Stimulated activated CD8-positive, alpha-beta memory T cell treated with anti-CD3 and anti-CD28 coated beads, Interleukin-15, amount 100 ng/mL, for 4 hours (primary cell): ENCODE measurements at regions not wholly inside any gene's neighbourhood (a gene's known extent, or its start where the extent isn't known, plus 50 kb on each side); places are given as distances from the start of the nearest gene placed in this dataset.

Experiments used
- DNase-seq, 2 donors: peaks; one replicate each; pipeline ENCODE4 v3.0.0-alpha.2; 2020; ENCODE audit warnings: low read depth in 2 of 2

- DNase-seq: no peak
Observed at GRCh38 chr3:102529452-102529851, 94.6 kb downstream of the ZPLD1 start.

GRCh38 chr3:102530415-102531181 is 95.8 kb downstream of the ZPLD1 start:
- DNase-seq: no peak

GRCh38 chr3:102531686-102532085 is 96.9 kb downstream of the ZPLD1 start:
- no peak for DNase-seq

- DNase-seq: no peak
Observed at GRCh38 chr3:102532901-102533300, 98.1 kb downstream of the ZPLD1 start.

GRCh38 chr3:102533784-102534183 is 99.0 kb downstream of the ZPLD1 start:
- DNase-seq: no peak

- no peak for DNase-seq
Observed at GRCh38 chr3:102536456-102536855, 101.6 kb downstream of the ZPLD1 start.

- DNase-seq: no peak
Observed at GRCh38 chr3:102537123-102537522, 102.3 kb downstream of the ZPLD1 start.

GRCh38 chr3:102544741-102545140 is 109.9 kb downstream of the ZPLD1 start:
- DNase-seq: no peak

GRCh38 chr3:102545276-102545675 is 110.5 kb downstream of the ZPLD1 start:
- no peak for DNase-seq

- DNase-seq: no peak
Observed at GRCh38 chr3:102553876-102554275, 119.1 kb downstream of the ZPLD1 start.

- DNase-seq: no peak
Observed at GRCh38 chr3:102570511-102570910, 135.7 kb downstream of the ZPLD1 start.

GRCh38 chr3:102571006-102571405 is 136.2 kb downstream of the ZPLD1 start:
- no peak for DNase-seq

GRCh38 chr3:102571720-102572384 is 137.0 kb downstream of the ZPLD1 start:
- no peak for DNase-seq

- DNase-seq: no peak
Observed at GRCh38 chr3:102573483-102574028, 138.7 kb downstream of the ZPLD1 start.

- DNase-seq: no peak
Observed at GRCh38 chr3:102574355-102574754, 139.5 kb downstream of the ZPLD1 start.

- no peak for DNase-seq
Observed at GRCh38 chr3:102576651-102577050, 141.8 kb downstream of the ZPLD1 start.

GRCh38 chr3:102577082-102577789 is 142.4 kb downstream of the ZPLD1 start:
- DNase-seq: no peak

GRCh38 chr3:102580760-102581159 is 145.9 kb downstream of the ZPLD1 start:
- DNase-seq: no peak

GRCh38 chr3:102586485-102586884 is 151.7 kb downstream of the ZPLD1 start:
- no peak for DNase-seq

- DNase-seq: no peak
Observed at GRCh38 chr3:102593812-102594602, 159.2 kb downstream of the ZPLD1 start.

GRCh38 chr3:102595057-102595456 is 160.2 kb downstream of the ZPLD1 start:
- no peak for DNase-seq
